DOHH2 (cell line): ENCODE measurements at regions not wholly inside any gene's neighbourhood (a gene's known extent, or its start where the extent isn't known, plus 50 kb on each side); places are given as distances from the start of the nearest gene placed in this dataset.

Experiments
- CTCF ChIP-seq: fragments of 200-600 bp; sonication (generic); IDR thresholded peaks from one replicate; pipeline ENCODE4 v1.5.1; 2014; ENCODE audit warnings: antibody characterized with exemption, mild to moderate bottlenecking, low read depth, low read length; ENCODE audit not compliant: poor library complexity, severe bottlenecking
- EZH2phosphoT487 ChIP-seq: fragments of 200-600 bp; sonication (generic); IDR thresholded peaks from 2 replicates; pipeline ENCODE4 v1.6.1; 2017; ENCODE audit warnings: borderline replicate concordance, mild to moderate bottlenecking, antibody characterized with exemption, low read length, moderate library complexity, mixed read lengths

- TF ChIP-seq CTCF (no peak), EZH2phosphoT487 (no peak)
Observed at GRCh38 chrX:148135738-148136137, 154.6 kb downstream of the FMR1NB start.
